ENCODE measurements at regions not wholly inside any gene's neighbourhood (a gene's known extent, or its start where the extent isn't known, plus 50 kb on each side); places are given as distances from the start of the nearest gene placed in this dataset.
A peak's percentile ranks its signal among the peaks of the same experiment; 100 is the strongest.

DNA sequence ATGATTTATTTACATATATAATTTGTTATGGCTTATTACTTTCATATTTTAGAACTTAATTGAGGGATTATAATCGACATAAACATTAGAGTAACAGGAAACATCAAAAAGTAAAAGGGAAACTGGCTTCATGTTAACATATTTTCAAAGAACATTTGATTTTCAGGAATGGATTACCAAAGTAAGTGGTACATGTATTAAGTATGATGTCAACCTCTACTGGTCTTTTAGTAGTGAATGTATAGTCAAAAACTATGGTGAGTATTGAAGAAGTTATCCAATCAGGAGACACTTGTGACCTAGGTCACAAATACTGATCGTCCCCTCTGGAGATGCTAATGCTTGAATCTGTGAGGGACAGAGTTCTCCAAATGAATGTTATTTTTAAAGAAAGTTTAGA, 768.9 kb upstream of the ADGRL4 start:
- H3K4me2 ChIP-seq (ENCODE audit: low read length), result no peak overlapping the region
- H3K4me1 ChIP-seq (ENCODE audit: insufficient read depth, low read length, poor library complexity, severe bottlenecking), result peaks cover 20% of the 10 kb centered on the region
- H3K79me2 ChIP-seq (ENCODE audit: insufficient read depth, low read depth, low read length), result no peaks in the 10 kb centered on the region
- H3K9me2 ChIP-seq (ENCODE audit: insufficient read depth, low read length), result no peaks in the 10 kb centered on the region
- no peaks in the 10 kb centered on the region for H4K20me1 ChIP-seq (ENCODE audit: insufficient read depth, low read length)
- ChIA-PET CTCF (ENCODE audit: unreplicated experiment) (no interaction called here), POLR2A (interaction anchor here (1.0 to 2.8 kb wide), 4 partner anchors 8 to 28 kb away, joined by 3 to 8 read pairs (median 4); no protein-coding TSS in a partner anchor)
- peaks cover 5% of the 10 kb centered on the region; the same call in 1 of the 2 replicates for H3K9me3 ChIP-seq (ENCODE audit: low read length)
- no peak overlapping the region for H3K27ac ChIP-seq (ENCODE audit: low read depth, low read length, poor library complexity, severe bottlenecking)
- intact Hi-C loops (cut with micrococcal nuclease; ENCODE audit: unreplicated experiment), result loop anchor here (10.0 kb wide), 1 partner anchor 281 kb away; no protein-coding TSS in a partner anchor
- TF ChIP-seq EZH2phosphoT487 (IDR thresholded peaks at IDR 0.05; ENCODE audit: borderline replicate concordance, low read depth, low read length), result no peak
- TF ChIP-seq, protein P1, sequence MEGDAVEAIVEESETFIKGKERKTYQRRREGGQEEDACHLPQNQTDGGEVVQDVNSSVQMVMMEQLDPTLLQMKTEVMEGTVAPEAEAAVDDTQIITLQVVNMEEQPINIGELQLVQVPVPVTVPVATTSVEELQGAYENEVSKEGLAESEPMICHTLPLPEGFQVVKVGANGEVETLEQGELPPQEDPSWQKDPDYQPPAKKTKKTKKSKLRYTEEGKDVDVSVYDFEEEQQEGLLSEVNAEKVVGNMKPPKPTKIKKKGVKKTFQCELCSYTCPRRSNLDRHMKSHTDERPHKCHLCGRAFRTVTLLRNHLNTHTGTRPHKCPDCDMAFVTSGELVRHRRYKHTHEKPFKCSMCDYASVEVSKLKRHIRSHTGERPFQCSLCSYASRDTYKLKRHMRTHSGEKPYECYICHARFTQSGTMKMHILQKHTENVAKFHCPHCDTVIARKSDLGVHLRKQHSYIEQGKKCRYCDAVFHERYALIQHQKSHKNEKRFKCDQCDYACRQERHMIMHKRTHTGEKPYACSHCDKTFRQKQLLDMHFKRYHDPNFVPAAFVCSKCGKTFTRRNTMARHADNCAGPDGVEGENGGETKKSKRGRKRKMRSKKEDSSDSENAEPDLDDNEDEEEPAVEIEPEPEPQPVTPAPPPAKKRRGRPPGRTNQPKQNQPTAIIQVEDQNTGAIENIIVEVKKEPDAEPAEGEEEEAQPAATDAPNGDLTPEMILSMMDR (conservative IDR thresholded peaks at IDR 0.05; ENCODE audit: low read length), result no peak
- no peak overlapping the region for H3K4me3 ChIP-seq (ENCODE audit: low read depth, low read length, poor library complexity, severe bottlenecking)
- no peak overlapping the region for H2AFZ ChIP-seq (ENCODE audit: low read length)
- BruUV-seq (replicated peaks), result no TSS peak
- H3K36me3 ChIP-seq (ENCODE audit: insufficient read depth, low read length), result peaks cover 6% of the 10 kb centered on the region; the same call in 1 of the 2 replicates
- DNase-seq (ENCODE audit: low spot score), result no peak

DNA sequence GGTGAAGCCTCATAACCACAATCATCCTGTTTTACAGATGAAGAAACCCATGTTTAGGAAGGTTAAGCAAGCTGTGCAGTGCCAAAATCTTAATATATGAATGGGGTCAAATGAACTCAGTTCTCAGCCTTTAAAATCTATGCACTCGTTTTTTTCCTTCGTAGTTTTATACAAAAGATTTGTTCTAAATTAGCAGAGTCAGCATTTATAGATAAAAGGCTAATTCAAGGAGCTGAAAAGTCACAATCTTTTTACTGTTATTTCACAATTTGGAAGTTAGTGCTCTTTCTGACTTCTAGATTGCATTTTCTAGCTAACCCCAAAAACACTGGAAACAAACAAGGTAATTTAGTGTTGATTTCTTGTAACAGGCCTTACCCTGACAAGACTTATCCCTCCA, 766.9 kb upstream of the ADGRL4 start:
- BruUV-seq (replicated peaks), result no TSS peak
- H3K36me3 ChIP-seq (ENCODE audit: insufficient read depth, low read length), result no peaks in the 10 kb centered on the region
- intact Hi-C loops (cut with micrococcal nuclease; ENCODE audit: unreplicated experiment), result loop anchor here (10.0 kb wide), 1 partner anchor 279 kb away; no protein-coding TSS in a partner anchor
- no peaks in the 10 kb centered on the region for H3K9me3 ChIP-seq (ENCODE audit: low read length)
- peak overlapping the region; percentile 51; the same call in 1 of the 2 replicates for H2AFZ ChIP-seq (ENCODE audit: low read length)
- DNase-seq (ENCODE audit: low spot score), result no peak
- no peaks in the 10 kb centered on the region for H3K9me2 ChIP-seq (ENCODE audit: insufficient read depth, low read length)
- no peaks in the 10 kb centered on the region for H4K20me1 ChIP-seq (ENCODE audit: insufficient read depth, low read length)
- no peak overlapping the region for H3K27ac ChIP-seq (ENCODE audit: low read depth, low read length, poor library complexity, severe bottlenecking)
- no peak for TF ChIP-seq EZH2phosphoT487 (IDR thresholded peaks at IDR 0.05; ENCODE audit: borderline replicate concordance, low read depth, low read length)
- TF ChIP-seq, protein P1 (conservative IDR thresholded peaks at IDR 0.05; ENCODE audit: low read length), result no peak
- CTCF ChIA-PET (ENCODE audit: unreplicated experiment), result no interaction called here
- POLR2A ChIA-PET, result interaction anchor here (1.0 to 2.9 kb wide), 5 partner anchors 8 to 53 kb away, joined by 4 to 8 read pairs (median 6); no protein-coding TSS in a partner anchor
- H3K4me3 ChIP-seq (ENCODE audit: low read depth, low read length, poor library complexity, severe bottlenecking), result no peak overlapping the region
- no peak overlapping the region for H3K4me2 ChIP-seq (ENCODE audit: low read length)
- H3K4me1 ChIP-seq (ENCODE audit: insufficient read depth, low read length, poor library complexity, severe bottlenecking), result peaks cover 14% of the 10 kb centered on the region
- H3K79me2 ChIP-seq (ENCODE audit: insufficient read depth, low read depth, low read length), result no peaks in the 10 kb centered on the region

DNA sequence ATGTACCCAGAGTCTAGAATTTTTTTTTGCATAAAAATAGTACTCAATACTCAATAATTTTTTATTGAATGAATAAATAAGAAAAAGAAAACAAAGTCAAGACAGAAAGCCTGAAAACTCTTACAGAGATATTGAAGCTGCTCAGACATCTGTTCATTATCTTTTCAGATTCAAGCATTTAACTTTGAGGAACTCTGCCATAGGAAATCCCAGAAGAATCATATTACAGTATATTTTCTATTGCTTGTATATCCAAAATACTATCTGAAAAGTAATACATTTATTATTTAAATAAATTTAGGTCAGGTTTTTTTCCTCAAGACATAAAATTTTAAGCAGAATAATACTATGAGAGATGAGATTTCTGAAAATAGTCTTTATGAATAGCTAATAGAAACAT, 755.9 kb upstream of the ADGRL4 start:
- POLR2A ChIA-PET, result interaction anchor here (0.6 kb wide), 1 partner anchor 15 kb away, joined by 4 read pairs; no protein-coding TSS in a partner anchor
- H4K20me1 ChIP-seq (ENCODE audit: insufficient read depth, low read length), result no peaks in the 10 kb centered on the region
- H3K27ac ChIP-seq (ENCODE audit: low read depth, low read length, poor library complexity, severe bottlenecking), result no peak overlapping the region
- no peak for DNase-seq (ENCODE audit: low spot score)
- CTCF ChIA-PET (ENCODE audit: unreplicated experiment), result no interaction called here
- H3K4me3 ChIP-seq (ENCODE audit: low read depth, low read length, poor library complexity, severe bottlenecking), result no peak overlapping the region
- H3K36me3 ChIP-seq (ENCODE audit: insufficient read depth, low read length), result no peaks in the 10 kb centered on the region
- no peak for TF ChIP-seq EZH2phosphoT487 (IDR thresholded peaks at IDR 0.05; ENCODE audit: borderline replicate concordance, low read depth, low read length)
- TF ChIP-seq, protein P1 (conservative IDR thresholded peaks at IDR 0.05; ENCODE audit: low read length), result no peak
- H3K79me2 ChIP-seq (ENCODE audit: insufficient read depth, low read depth, low read length), result no peaks in the 10 kb centered on the region
- H2AFZ ChIP-seq (ENCODE audit: low read length), result no peak overlapping the region
- H3K9me3 ChIP-seq (ENCODE audit: low read length), result 0 out of 2 replicates have a peak, but pooled peaks cover 5% of the 10 kb centered on the region
- H3K4me2 ChIP-seq (ENCODE audit: low read length), result no peak overlapping the region
- no peaks in the 10 kb centered on the region for H3K4me1 ChIP-seq (ENCODE audit: insufficient read depth, low read length, poor library complexity, severe bottlenecking)
- no peaks in the 10 kb centered on the region for H3K9me2 ChIP-seq (ENCODE audit: insufficient read depth, low read length)
- intact Hi-C loops (cut with micrococcal nuclease; ENCODE audit: unreplicated experiment), result no loop called here
- BruUV-seq (replicated peaks), result no TSS peak
